ENCODE measurements at regions not wholly inside any gene's neighbourhood (a gene's known extent, or its start where the extent isn't known, plus 50 kb on each side); places are given as distances from the start of the nearest gene placed in this dataset.

DNA sequence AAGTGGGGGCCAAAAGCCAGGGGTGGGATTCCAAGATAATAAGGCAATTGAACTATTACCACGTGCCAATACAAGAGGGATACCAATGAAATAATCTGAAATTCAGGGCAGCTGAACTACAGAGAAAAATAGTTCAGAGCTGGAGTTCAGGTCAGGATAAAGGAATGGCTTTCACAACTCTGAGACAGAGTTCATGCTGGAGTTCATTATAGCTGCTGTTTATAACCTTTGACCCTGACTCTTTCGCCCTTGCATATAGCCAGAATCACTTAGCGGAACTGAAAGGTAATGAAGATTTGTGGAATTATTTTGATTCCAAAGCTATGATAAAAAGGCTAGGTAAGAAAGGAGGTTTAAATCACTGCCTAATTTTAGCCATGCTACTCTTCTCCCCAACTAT lies 55.5 kb upstream of the LRRN1 start (continued):
- TF ChIP-seq CBX5 (IDR thresholded peaks at IDR 0.05; ENCODE audit: low read depth, low read length) (no peak), RNF2 (IDR thresholded peaks at IDR 0.05; ENCODE audit: borderline replicate concordance, low read depth, low read length, missing control alignments, poor library complexity, severe bottlenecking) (no peak), JUN (IDR thresholded peaks at IDR 0.05; ENCODE audit: low read depth, low read length) (no peak), GTF2F1 (IDR thresholded peaks at IDR 0.05; ENCODE audit: borderline replicate concordance, low read depth, low read length) (no peak), GABPA (IDR thresholded peaks at IDR 0.05; ENCODE audit: borderline replicate concordance, insufficient read depth, low read length) (no peak), HDAC6 (IDR thresholded peaks at IDR 0.05; ENCODE audit: low read depth, low read length) (no peak)

All from H1 (cell line).